ENCODE measurements at regions not wholly inside any gene's neighbourhood (a gene's known extent, or its start where the extent isn't known, plus 50 kb on each side); places are given as distances from the start of the nearest gene placed in this dataset.

- DNase-seq (ENCODE audit: low read depth, low spot score) = no peak
These were observed 182.5 kb downstream of the MED10 start for GRCh38 chr5:6195711-6196358.

GRCh38 chr5:6194906-6195612 is 183.3 kb downstream of the MED10 start:
- DNase-seq (ENCODE audit: low read depth, low spot score) = no peak

DNA sequence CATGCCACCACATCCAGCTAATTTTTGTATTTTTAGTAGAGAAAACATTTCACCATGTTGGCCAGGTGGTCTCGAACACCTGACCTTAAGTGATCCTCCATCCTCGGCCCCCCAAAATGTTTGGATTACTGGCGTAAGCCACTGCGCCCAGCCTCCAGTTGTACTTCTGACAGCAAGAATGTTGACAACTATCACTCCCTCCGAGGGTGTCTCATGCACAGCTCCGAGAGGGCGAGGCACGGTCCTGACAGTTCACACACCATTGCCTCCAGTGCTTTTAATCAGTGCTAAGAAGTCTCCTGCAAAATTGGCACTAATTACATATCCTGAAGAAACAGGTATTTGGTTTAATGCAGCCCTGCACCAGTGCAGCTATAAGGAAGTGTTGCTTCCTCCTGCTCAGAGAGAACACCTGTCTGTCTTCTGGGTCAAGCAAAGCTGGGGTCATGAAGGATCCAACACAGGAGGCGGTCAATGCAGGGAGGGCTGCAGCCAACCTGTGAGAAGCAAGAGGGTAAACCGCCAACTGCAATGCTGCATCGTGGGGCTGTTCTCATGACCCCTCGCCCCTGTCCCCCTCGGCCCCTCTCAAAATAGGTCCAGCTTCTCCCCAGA is 184.0 kb downstream of the MED10 start:
- no peak for DNase-seq (ENCODE audit: low read depth, low spot score)

- DNase-seq (ENCODE audit: low read depth, low spot score) = no peak
These were observed 185.0 kb downstream of the MED10 start for GRCh38 chr5:6193310-6193709.

- no peak for DNase-seq (ENCODE audit: low read depth, low spot score)
These were observed 187.5 kb downstream of the MED10 start for GRCh38 chr5:6190838-6191237.

GRCh38 chr5:6188976-6189375 is 189.4 kb downstream of the MED10 start:
- no peak for DNase-seq (ENCODE audit: low read depth, low spot score)

DNA sequence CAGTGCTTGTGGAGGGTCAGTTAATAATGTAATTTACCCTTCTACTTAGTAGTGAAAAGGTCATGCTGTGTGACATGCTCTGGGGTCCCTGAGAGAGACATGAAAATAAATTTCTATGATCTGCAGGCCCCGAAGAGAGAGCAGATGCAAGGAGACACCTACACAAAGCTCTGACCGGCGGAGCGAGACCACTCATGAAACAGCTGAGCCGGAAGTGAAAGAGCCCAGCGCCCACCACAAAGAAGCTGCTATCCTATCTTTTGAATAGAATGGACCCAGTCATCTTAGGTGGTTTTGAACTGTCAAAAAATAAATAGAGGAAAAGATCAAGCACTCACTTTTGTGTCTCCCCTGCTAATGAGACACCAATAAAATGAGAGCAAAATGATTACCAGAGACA is 190.0 kb downstream of the MED10 start:
- no peak for DNase-seq (ENCODE audit: low read depth, low spot score)

DNA sequence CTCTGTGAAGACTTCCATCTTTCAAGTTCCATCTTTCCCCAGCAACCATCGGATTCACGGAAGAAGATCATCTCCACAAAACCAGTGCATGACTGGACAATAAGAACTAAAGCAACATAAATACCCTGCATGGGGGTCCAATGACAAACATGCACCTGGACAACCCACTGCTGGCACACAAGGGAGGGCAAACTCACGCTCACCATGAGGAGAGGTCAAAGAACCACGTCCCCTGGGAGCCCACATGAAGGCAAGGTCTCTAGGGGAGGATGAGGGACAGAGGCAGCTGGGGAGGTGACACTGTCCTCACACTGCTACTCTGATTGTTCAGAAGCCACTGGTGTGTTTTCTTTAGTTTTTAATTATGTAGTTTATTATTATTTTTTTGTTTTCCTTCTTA is 190.8 kb downstream of the MED10 start:
- DNase-seq (ENCODE audit: low read depth, low spot score) = no peak

DNA sequence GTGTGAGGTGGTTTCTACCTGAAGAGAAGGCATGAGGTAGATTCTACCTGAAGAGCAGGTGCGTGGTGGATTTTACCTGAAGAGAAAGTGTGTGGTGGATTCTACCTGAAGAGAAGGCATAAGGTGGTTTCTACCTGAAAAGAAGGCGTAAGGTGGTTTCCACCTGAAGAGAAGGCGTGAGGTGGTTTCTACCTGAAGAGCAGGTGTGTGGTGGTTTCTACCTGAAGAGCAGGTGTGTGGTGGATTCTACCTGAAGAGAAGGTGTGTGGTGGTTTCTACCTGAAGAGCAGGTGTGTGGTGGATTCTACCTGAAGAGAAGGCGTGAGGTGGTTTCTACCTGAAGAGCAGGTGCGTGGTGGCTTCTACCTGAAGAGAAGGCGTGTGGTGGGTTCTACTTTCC is 192.8 kb downstream of the MED10 start:
- DNase-seq (ENCODE audit: low read depth, low spot score) = no peak

DNA sequence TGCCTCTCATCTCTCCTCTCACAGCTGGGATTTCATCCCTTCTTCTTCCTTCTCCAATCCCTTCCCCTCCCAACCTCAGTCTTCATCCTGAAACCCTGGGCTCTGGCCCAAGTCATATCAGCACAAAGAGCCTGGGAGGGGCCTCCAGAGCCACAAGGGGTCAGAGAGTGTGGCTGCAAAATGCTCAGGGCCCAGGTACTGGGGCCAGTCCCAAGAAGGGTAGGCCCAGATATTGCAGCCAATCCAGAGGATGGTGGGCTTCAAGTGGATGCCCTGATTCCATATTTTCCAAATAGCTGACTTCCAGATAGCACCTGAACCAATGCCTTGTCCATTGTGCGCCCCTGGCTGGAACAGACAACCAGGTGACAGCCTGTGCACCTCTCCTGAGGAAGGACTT is 193.9 kb downstream of the MED10 start:
- DNase-seq (ENCODE audit: low read depth, low spot score) = no peak

DNA sequence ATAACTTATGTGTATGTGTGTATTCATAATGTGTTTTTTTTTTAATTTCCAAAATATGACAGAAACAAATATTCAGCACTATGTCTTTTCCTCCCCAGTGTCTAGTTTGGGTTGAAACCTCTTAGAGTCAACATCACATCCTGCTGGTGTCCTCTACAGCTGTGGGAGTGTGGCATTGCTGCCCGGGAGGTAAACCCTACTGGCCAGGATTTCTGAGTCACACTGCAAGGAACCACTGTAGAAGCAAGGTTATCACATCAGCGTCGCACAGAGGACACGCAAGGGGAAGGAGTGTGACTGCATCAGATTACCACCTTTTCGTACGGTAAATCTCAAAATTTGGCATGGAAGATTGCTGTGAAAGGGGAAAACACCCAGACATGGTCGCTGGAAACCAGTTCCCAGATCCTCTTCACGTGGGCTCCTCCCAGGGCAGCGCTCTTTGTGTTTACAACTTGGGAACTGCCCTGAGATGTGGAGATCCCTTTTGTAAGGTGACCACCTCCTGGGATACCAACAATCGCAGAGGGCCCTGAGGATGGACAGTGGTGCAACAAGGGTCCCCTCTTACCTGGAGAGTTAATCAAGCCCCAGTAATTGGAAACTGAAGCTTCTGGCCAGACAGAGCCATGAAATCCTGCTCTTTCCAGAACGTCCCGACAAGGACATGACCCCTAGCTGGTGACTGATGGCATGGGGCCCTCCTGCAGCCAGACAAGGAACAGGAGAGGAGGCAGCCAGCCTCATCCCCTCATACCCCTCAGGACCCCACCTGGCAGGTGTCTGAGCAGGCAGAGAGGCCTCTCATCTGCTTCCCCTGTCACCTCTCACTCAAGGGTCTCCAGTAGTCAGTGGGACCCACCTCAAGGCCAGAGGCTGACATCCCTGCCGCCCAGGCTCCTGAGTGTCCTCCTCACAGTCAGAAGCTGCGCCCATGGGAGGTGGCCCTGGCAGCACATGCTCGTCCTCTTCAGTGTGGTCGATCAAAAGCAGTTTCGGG is 194.7 kb downstream of the MED10 start:
- DNase-seq (ENCODE audit: low read depth, low spot score) = no peak

DNA sequence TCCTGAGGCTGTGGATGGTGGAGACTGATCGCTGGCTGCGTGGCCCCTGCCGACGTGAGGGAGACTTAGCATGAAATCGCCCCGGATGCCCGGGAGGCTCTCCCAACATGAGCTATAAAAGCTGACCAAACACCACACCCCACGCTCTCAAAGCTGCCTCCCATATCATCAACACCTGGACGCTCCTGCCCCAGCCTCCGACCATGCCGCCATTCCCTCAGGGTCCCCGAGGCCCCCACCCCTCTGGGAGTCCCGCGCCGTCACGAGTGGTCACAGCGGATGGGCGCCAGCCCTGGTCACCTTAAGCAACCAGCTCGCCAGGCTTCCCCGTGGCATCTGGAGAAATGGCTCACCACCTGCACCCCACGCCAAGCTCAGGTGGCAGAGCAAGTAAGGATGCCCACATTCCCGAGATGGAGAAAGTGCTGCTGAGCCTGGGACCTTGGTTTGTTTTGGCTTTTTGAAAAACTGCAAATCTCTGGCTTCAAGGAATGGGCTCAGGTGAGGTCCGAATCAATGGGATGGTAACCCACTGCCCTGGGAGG is 196.0 kb downstream of the MED10 start:
- no peak for DNase-seq (ENCODE audit: low read depth, low spot score)

- DNase-seq (ENCODE audit: low read depth, low spot score) = no peak
These were observed 196.5 kb downstream of the MED10 start for GRCh38 chr5:6181871-6182270.

DNA sequence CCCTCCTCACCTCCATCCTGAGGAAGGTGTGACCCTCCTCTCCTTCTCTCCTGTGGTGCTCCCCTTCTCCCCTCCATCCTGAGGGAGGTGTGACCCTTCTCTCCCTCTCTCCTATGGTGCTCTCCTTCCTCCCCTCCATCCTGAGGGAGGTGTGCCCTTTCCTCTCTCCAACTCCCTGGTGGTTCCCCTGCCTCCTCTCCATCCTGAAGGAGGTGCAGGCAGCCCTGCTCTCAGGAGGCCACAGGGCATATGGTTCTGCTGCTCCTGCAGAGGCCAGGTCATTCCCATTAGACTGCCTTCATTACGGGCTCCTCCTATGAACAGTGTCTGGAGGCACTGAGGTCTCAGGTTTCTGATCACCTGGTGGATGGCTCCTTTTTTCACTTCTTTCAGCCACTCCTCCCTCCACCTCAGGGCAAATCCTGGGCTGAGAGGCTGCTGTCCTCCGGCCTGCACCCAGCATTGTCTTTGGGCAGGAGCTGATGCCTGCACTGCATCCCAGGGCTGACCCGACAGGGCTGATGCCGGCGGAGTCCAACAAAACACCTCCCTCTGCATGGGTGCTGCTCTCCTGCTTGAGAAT is 197.1 kb downstream of the MED10 start:
- DNase-seq (ENCODE audit: low read depth, low spot score) = no peak

GRCh38 chr5:6180231-6180872 is 198.0 kb downstream of the MED10 start:
- no peak for DNase-seq (ENCODE audit: low read depth, low spot score)

DNA sequence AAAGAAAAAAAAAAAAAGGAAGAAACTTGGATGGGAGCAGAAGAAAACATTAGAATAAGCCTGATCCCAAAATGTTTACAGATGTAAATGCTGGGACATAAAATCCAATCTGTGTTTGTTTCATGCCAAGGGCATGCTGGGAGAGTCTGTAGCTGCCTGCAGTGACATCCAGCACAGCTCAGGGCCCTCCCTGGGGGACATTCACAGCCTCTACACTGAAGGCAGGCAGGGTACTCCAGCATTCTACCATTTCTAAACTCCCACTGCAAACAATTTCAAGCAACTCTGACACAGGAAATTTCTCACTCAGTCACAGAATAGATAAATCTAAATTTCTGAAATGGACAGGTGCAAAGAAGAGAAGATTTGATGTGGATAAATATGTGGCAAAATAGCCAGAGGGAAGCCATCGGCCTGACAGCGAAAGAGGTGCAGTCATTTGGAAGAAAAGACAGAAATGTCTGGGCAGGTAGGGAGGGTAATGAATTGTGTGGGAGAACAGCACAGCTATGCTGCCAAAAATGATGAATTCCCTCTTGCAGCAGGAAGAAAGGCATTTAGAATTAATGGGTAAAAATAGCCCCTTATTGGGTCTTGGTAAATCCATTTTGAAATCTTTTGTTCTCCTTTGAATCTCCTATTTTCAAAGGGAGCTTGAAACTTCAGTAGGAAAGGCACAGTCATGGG is 199.4 kb downstream of the MED10 start:
- DNase-seq (ENCODE audit: low read depth, low spot score) = no peak

- DNase-seq (ENCODE audit: low read depth, low spot score) = no peak
These were observed 200.4 kb downstream of the MED10 start for GRCh38 chr5:6177926-6178325.

- DNase-seq (ENCODE audit: low read depth, low spot score) = no peak
These were observed 202.1 kb downstream of the MED10 start for GRCh38 chr5:6176102-6176693.

- no peak for DNase-seq (ENCODE audit: low read depth, low spot score)
These were observed 203.0 kb downstream of the MED10 start for GRCh38 chr5:6175172-6175854.

Data from brain pericyte (primary cell).